C1 segment of cervical spinal cord (tissue), 14 donors: ENCODE measurements at regions not wholly inside any gene's neighbourhood (a gene's known extent, or its start where the extent isn't known, plus 50 kb on each side); places are given as distances from the start of the nearest gene placed in this dataset.
"Not testable (repeated sequence)": the region's sequence is repeated elsewhere in the genome, so short reads cannot be mapped to it uniquely, and the experiment has no call there.

Experiments used
- DNase-seq, 14 donors: peaks; one replicate each; lab custom pipeline; 2025; lab: John Stamatoyannopoulos, UW

GRCh38 chr7:53596230-53596629, 560.8 kb downstream of the POM121L12 start:
- no peak for DNase-seq

- DNase-seq: no peak
Observed at GRCh38 chr7:53600296-53600695, 564.9 kb downstream of the POM121L12 start.

GRCh38 chr7:53602817-53603418, 567.5 kb downstream of the POM121L12 start:
- peak in 1 of 14 donors; percentile 3 for DNase-seq

DNA sequence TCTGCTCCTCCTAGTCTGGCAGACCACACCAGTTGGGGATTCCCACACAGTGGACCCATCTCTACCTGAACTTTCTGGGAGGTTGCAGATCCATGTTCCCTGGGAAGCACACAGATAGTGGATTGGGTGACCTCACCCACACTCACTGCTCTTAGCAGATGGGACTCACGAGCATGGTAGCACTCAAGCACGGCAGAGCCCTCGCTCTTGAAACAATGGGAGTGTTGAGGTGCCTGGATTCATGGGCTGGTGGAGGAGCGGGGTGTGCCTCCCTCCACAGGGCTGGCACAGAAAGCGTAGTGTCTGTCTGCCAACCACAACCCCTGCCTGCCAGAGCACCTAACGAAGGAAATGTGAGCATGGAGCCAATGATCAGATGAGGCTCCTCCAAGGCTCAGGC, 568.0 kb downstream of the POM121L12 start:
- DNase-seq: no peak

DNA sequence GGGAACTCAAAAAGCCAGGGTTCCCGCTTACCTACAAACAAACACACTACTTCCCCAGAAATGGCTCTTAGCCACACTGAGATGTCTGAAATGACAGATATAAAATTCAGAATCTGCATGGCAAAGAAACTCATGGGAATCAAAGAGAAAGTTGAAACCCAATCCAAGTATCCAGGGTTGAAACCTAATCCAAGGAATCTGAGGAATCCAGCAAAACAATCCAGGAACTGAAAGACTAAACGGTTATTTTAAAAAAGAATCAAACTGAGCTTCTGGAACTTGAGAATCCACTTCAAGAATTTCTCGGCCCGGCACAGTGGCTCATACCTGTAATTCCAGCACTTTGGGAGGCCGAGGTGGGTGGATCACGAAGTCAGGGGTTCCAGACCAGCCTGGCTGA, 568.8 kb downstream of the POM121L12 start:
- DNase-seq: no peak

GRCh38 chr7:53607961-53608360, 572.5 kb downstream of the POM121L12 start:
- no peak for DNase-seq

DNA sequence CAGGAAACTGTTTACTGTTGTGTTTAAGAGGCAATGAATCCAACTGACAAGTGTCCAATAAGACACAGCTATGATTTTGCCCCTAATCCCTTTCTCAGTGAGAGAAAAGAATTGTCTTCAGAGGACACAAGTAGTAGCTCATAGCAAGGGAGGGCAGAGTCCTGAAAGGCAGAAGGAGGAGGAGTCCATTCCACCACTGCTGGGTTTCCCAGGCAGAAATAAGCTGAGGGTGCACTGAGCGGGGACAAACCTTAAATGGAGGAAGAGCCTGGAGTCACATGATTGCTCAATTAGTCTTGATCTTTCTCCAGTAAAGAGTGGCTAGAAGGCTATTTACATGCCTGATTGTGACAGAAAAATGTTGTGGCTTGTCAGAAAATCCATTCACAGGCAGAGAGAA, 573.8 kb downstream of the POM121L12 start:
- DNase-seq: no peak

GRCh38 chr7:53611043-53611442, 575.6 kb downstream of the POM121L12 start:
- DNase-seq: no peak

DNA sequence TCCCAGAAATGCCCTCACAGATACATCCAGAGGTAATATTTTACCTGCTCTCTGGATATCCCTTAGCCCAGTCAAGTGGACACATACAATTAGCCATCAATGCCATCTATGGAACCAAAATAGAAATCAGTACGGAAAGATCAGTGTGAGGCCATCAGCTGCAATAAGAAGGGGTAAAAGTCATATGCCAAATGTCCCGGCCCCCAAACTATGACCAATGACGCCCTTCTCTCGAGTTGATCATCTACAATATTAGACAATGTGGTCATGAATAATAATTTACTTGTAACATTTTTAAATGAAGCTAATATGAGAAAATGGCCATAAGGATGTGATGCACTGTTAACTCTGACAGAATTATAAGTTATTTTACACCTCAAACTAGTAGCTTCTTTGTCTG, 588.9 kb downstream of the POM121L12 start:
- DNase-seq: no peak

GRCh38 chr7:53628775-53629174, 593.3 kb downstream of the POM121L12 start:
- DNase-seq: no peak

DNA sequence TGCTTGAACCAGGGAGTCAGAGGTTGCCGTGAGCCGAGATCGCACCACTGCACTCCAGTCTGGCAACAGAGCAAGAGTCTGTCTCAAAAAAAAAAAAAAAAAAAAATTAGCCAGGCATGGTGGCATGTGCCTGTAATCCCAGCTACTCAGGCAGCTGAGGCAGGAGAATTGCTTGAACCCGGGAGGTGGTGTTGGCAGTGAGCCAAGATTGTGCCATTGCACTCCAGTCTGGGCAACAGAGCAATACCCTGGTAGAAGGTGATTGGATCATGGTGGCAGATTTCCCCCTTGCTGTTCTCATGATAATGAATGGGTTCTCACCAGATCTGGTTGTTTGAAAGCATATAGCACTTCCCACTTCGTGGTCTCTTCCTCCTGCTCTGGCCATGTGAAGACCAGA, 599.8 kb downstream of the POM121L12 start:
- DNase-seq: not testable (repeated sequence)

GRCh38 chr7:53638517-53638916, 603.1 kb downstream of the POM121L12 start:
- DNase-seq: no peak

GRCh38 chr7:53641091-53641490, 605.7 kb downstream of the POM121L12 start:
- DNase-seq: no peak

DNA sequence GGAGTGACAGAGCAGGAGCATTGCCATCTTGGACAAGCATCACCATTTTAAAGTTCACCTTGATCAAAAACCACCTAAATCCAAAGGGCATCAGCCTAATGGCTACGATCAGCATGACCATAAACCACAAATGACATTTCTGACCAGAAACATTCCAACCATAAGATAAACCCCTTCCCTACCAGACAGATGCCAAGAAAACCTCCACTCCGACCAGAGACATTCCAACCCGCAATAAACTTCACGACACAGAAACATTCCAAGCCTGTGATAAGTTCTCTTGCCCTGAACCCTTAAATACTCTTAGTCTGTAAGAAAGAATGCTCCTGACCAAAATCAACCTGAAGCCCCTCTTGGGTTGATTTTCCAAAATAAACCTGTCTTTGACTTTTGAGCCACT, 606.9 kb downstream of the POM121L12 start:
- DNase-seq: no peak

GRCh38 chr7:53642866-53643265, 607.4 kb downstream of the POM121L12 start:
- no peak for DNase-seq

GRCh38 chr7:53656881-53657280, 621.4 kb downstream of the POM121L12 start:
- DNase-seq: no peak

- DNase-seq: no peak
Observed at GRCh38 chr7:53657586-53657985, 622.2 kb downstream of the POM121L12 start.

DNA sequence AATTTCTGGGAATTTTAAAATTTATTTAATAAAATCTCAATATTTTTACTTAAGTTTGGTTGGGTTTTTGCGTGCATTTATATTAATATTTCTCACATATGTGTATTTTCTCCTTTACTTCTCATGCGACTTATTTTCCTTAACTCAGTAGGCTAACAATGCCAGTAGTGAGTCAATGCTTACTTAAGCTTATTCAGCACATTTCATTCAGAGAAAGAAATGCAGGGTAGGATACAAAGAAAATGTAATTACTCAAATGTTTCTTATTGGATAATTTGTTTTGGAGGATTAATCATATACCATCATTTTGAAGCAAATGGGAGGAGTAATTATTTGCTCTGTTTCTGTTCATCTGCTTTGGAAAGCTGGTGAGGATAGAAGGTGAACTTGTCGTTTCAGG, 623.5 kb downstream of the POM121L12 start:
- DNase-seq: no peak

GRCh38 chr7:53661645-53662217, 626.3 kb downstream of the POM121L12 start:
- DNase-seq: no peak

GRCh38 chr7:53672681-53673080, 637.2 kb downstream of the POM121L12 start:
- DNase-seq: no peak

- no peak for DNase-seq
Observed at GRCh38 chr7:53675835-53676234, 640.4 kb downstream of the POM121L12 start.

- no peak for DNase-seq
Observed at GRCh38 chr7:53684693-53685092, 649.3 kb downstream of the POM121L12 start.

DNA sequence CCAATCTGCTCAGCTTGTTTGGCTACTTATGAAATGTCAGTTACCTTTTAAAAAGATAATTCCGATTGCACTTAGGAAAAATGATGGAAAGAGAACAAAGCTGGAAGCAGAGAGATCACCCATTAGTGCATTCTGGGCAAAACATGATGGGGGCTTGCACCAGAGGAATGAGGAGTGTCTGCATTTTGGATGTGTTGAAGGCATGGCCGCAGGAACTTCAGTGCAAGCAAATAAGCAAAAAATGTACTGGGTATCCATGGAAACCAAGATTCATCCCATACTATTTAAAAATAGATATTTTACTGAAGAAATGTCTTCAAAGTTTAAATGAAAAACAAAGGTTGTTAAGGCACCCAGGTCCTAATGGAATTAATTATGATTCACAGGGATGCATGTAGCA, 655.0 kb downstream of the POM121L12 start:
- no peak for DNase-seq

GRCh38 chr7:53697913-53698312, 662.5 kb downstream of the POM121L12 start:
- DNase-seq: no peak
